ENCODE measurements at regions not wholly inside any gene's neighbourhood (a gene's known extent, or its start where the extent isn't known, plus 50 kb on each side); places are given as distances from the start of the nearest gene placed in this dataset.

DNA sequence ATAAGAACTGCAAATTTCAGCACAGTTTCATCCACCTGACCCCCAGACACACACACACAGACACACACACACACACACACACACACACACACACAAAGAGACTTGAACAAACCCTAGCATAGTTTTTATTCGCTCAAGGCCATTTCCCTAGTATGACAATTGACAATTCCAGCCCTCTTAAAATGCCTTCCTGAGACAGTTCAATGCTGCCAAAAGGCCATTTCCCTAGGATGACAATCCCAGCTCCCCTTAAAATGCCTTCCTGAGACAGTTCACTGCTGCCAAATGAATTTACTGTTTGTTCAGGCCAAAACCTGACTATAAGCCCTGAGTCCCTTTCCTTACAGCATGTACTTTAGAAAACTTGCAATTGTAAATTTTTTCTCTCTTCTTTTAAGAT, 259.5 kb upstream of the SLC7A11 start:
- H3K4me3 ChIP-seq (ENCODE audit: low read depth, low read length): no peak overlapping the region
- DNase-seq (ENCODE audit: low read depth): no peak
- TF ChIP-seq, protein P1, sequence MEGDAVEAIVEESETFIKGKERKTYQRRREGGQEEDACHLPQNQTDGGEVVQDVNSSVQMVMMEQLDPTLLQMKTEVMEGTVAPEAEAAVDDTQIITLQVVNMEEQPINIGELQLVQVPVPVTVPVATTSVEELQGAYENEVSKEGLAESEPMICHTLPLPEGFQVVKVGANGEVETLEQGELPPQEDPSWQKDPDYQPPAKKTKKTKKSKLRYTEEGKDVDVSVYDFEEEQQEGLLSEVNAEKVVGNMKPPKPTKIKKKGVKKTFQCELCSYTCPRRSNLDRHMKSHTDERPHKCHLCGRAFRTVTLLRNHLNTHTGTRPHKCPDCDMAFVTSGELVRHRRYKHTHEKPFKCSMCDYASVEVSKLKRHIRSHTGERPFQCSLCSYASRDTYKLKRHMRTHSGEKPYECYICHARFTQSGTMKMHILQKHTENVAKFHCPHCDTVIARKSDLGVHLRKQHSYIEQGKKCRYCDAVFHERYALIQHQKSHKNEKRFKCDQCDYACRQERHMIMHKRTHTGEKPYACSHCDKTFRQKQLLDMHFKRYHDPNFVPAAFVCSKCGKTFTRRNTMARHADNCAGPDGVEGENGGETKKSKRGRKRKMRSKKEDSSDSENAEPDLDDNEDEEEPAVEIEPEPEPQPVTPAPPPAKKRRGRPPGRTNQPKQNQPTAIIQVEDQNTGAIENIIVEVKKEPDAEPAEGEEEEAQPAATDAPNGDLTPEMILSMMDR (conservative IDR thresholded peaks at IDR 0.05; ENCODE audit: low read depth, low read length): no peak

DNA sequence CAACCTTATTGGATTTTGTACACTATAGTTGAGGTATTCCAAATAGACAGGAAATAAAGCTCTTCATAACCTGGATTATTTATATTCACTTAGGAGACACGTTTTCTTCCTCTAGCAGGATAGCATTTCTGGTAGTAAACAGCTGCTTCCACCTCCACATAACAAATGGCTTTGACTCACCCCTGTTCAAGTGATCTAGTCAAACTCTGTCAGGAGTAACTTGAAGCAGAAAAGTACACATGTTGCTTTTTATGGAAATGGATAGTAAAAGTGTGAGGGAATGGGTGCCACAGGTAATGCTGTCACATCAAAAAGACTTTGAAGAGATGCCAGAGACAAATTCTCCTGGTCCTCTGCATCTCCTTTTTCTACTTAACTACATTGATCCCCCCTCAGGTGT, 258.7 kb upstream of the SLC7A11 start:
- H3K4me3 ChIP-seq (ENCODE audit: low read depth, low read length): no peak overlapping the region
- TF ChIP-seq, protein P1 (conservative IDR thresholded peaks at IDR 0.05; ENCODE audit: low read depth, low read length): no peak
- no peak for DNase-seq (ENCODE audit: low read depth)

DNA sequence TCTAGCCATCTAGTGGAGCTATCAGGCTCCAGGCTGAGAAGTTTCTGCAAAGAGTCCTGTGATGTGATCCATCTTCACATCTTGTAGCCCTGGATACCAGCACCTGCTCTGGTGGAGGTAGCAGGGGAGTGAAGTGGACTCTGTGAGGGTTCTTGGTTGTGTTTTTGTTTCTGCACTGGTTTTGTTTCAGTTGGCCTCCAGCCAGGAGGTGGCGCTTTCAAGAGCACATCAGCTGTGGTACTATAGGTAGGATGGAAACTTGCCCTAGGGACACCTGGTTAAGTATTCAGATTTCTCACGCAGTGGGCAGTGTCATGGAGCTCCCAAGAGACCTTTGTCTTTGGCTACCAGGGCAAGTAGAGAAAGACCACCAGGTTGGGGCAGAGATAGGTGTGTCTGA, 257.5 kb upstream of the SLC7A11 start:
- TF ChIP-seq, protein P1 (conservative IDR thresholded peaks at IDR 0.05; ENCODE audit: low read depth, low read length): no peak

DNA sequence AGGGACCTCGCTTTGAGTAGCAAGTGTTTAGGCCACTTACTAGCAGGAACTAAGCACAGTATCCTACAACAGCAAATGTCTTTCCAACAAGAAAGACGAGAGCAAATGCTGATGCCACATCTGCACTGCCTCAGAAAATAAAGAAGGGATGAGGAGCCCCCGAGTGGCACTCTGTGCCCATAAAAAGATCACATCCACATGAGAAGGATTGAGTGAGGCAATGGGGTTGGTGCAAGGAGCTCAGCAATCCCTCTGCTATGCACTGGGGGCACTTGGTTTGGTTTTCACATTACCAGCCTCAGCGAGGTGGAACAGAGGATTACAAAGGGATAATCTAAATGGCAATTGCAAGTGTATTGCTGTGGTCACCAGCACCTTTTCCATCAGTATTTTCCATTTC, 252.8 kb upstream of the SLC7A11 start:
- TF ChIP-seq, protein P1 (conservative IDR thresholded peaks at IDR 0.05; ENCODE audit: low read depth, low read length): peak; percentile 55
- DNase-seq (ENCODE audit: low read depth): peak; percentile 71

More for the DNA sequence above, 257.5 kb upstream of the SLC7A11 start:
- no peak for DNase-seq (ENCODE audit: low read depth)
- H3K4me3 ChIP-seq (ENCODE audit: low read depth, low read length): no peak overlapping the region

DNA sequence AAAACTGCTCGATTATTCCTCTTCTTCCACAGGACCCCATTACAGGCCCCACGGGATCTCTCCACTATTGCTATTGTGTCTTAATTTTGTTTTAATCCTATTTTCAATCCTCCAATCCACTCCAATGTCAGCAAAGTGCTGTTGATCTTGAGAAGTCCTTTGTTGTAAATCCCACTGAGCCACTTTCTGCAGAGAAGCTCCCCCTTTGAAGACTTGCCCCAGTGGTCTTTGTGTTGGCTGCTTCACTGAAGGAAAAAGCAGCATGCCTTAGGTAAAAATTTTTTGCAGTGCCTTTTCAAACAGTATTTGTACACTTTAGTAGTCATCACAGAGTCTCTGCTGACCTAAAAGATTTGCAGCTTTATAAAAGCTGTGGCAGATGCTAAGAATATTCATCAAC, 252.0 kb upstream of the SLC7A11 start:
- TF ChIP-seq, protein P1 (conservative IDR thresholded peaks at IDR 0.05; ENCODE audit: low read depth, low read length): no peak
- H3K4me3 ChIP-seq (ENCODE audit: low read depth, low read length): no peak overlapping the region
- no peak for DNase-seq (ENCODE audit: low read depth)

More for the DNA sequence above, 252.8 kb upstream of the SLC7A11 start:
- no peak overlapping the region for H3K4me3 ChIP-seq (ENCODE audit: low read depth, low read length)

- no peak overlapping the region for H3K4me3 ChIP-seq (ENCODE audit: low read depth, low read length)
- TF ChIP-seq, protein P1 (conservative IDR thresholded peaks at IDR 0.05; ENCODE audit: low read depth, low read length): no peak
- no peak for DNase-seq (ENCODE audit: low read depth)
Observed at GRCh38 chr4:138492176-138492575, 250.0 kb upstream of the SLC7A11 start.

DNA sequence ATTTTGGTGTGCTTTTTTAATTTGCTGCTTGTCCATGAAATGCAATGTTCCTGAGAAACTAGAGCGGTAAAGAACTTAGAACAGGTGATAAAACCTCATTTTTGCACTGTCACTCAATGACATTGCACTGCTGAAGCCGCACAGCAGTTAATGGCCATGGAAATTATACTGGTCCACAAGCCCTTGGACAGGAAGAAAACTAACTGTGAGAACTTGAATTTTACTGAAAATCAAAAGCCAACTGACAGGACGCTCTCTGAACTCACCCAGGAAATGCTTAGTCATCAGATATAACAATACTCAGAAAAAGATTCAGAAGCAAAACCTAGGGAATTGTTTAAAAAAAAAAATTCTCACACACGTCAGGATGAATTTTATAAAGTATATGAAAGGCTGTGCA, 246.4 kb upstream of the SLC7A11 start:
- no peak overlapping the region for H3K4me3 ChIP-seq (ENCODE audit: low read depth, low read length)
- TF ChIP-seq, protein P1 (conservative IDR thresholded peaks at IDR 0.05; ENCODE audit: low read depth, low read length): no peak
- peak; percentile 52 for DNase-seq (ENCODE audit: low read depth)

Data from choroid plexus epithelial cell (primary cell).